ENCODE measurements at regions not wholly inside any gene's neighbourhood (a gene's known extent, or its start where the extent isn't known, plus 50 kb on each side); places are given as distances from the start of the nearest gene placed in this dataset.
A peak's percentile ranks its signal among the peaks of the same experiment; 100 is the strongest.

GRCh38 chr11:22512457-22512856 is 113.2 kb downstream of the FANCF start:
- Histone ChIP-seq H3K4me1 (no peaks in the 10 kb centered on the region), H3K4me3 (no peak overlapping the region), H3K36me3 (no peaks in the 10 kb centered on the region), H3K27ac (no peak overlapping the region), H3K27me3 (no peaks in the 10 kb centered on the region), H3K9me3 (no peaks in the 10 kb centered on the region)
- ATAC-seq (no peak), DNase-seq (no peak)
- intact Hi-C loops (cut with DNase I), result no loop called here
- TF ChIP-seq CTCF (IDR thresholded peaks at IDR 0.05), result no peak

GRCh38 chr11:22510741-22511140 is 114.9 kb downstream of the FANCF start:
- no peak for ATAC-seq
- no peak for TF ChIP-seq CTCF (IDR thresholded peaks at IDR 0.05)
- no peak for DNase-seq
- H3K9me3 ChIP-seq, result no peaks in the 10 kb centered on the region
- no peak overlapping the region for H3K27ac ChIP-seq
- H3K4me1 ChIP-seq, result no peaks in the 10 kb centered on the region
- no peaks in the 10 kb centered on the region for H3K36me3 ChIP-seq
- intact Hi-C loops (cut with DNase I), result no loop called here
- H3K4me3 ChIP-seq, result no peak overlapping the region
- H3K27me3 ChIP-seq, result no peaks in the 10 kb centered on the region

- Histone ChIP-seq H3K4me3 (no peak overlapping the region), H3K36me3 (no peaks in the 10 kb centered on the region), H3K27me3 (no peaks in the 10 kb centered on the region), H3K9me3 (no peaks in the 10 kb centered on the region), H3K4me1 (no peaks in the 10 kb centered on the region), H3K27ac (no peak overlapping the region)
- intact Hi-C loops (cut with DNase I), result no loop called here
- peak; percentile 39 for ATAC-seq
- DNase-seq, result no peak
- no peak for TF ChIP-seq CTCF (IDR thresholded peaks at IDR 0.05)
Observed at GRCh38 chr11:22510010-22510409, 115.6 kb downstream of the FANCF start.

GRCh38 chr11:22508665-22509064 is 117.0 kb downstream of the FANCF start:
- no peaks in the 10 kb centered on the region for H3K4me1 ChIP-seq
- H3K36me3 ChIP-seq, result no peaks in the 10 kb centered on the region
- H3K27ac ChIP-seq, result no peak overlapping the region
- ATAC-seq, result no peak
- DNase-seq, result no peak
- H3K9me3 ChIP-seq, result no peaks in the 10 kb centered on the region
- no peak overlapping the region for H3K4me3 ChIP-seq
- intact Hi-C loops (cut with DNase I), result no loop called here
- TF ChIP-seq CTCF (IDR thresholded peaks at IDR 0.05), result no peak
- H3K27me3 ChIP-seq, result no peaks in the 10 kb centered on the region

GRCh38 chr11:22497474-22497873 is 128.1 kb downstream of the FANCF start:
- intact Hi-C loops (cut with DNase I), result no loop called here
- Histone ChIP-seq H3K4me1 (no peaks in the 10 kb centered on the region), H3K9me3 (no peaks in the 10 kb centered on the region), H3K27ac (no peak overlapping the region), H3K27me3 (no peaks in the 10 kb centered on the region), H3K36me3 (no peaks in the 10 kb centered on the region), H3K4me3 (no peak overlapping the region)
- no peak for ATAC-seq
- no peak for DNase-seq
- no peak for TF ChIP-seq CTCF (IDR thresholded peaks at IDR 0.05)

GRCh38 chr11:22491555-22492225 is 133.9 kb downstream of the FANCF start:
- H3K27me3 ChIP-seq, result no peaks in the 10 kb centered on the region
- ATAC-seq, result no peak
- H3K36me3 ChIP-seq, result no peaks in the 10 kb centered on the region
- no peaks in the 10 kb centered on the region for H3K9me3 ChIP-seq
- H3K4me1 ChIP-seq, result no peaks in the 10 kb centered on the region
- no peak for DNase-seq
- H3K4me3 ChIP-seq, result no peak overlapping the region
- no peak for TF ChIP-seq CTCF (IDR thresholded peaks at IDR 0.05)
- H3K27ac ChIP-seq, result no peak overlapping the region
- intact Hi-C loops (cut with DNase I), result no loop called here

All from upper lobe of right lung (tissue), 1 donor.